GM12878 (cell line): ENCODE measurements at regions not wholly inside any gene's neighbourhood (a gene's known extent, or its start where the extent isn't known, plus 50 kb on each side); places are given as distances from the start of the nearest gene placed in this dataset.

Experiments
- ATAC-seq: fragments of 200-7000 bp; cut with Tn5 transposase; 3 replicates; pipeline ENCODE4 v1.9.1; 2020; ENCODE audit warnings: mild to moderate bottlenecking, moderate library complexity
- BruUV-seq: library from RNA; stranded (reverse); fragments of 400-500 nt; replicated peaks from 2 replicates; lab custom pipeline; 2021; lab: Mats Ljungman, UMichigan
- CTCF ChIA-PET: fragments of 300-600 bp; sonication (Branson Sonifier 250); formaldehyde crosslinking; extraction: SDS; loops from one replicate; lab custom pipeline; 2021; ENCODE audit warnings: inconsistent platforms; lab: Yijun Ruan, JAX
- POLR2A ChIA-PET: fragments of 350-600 bp; formaldehyde crosslinking; extraction: SDS; loops from one replicate; lab custom pipeline; 2021; ENCODE audit warnings: inconsistent platforms; lab: Charles Lee
- RAD21 ChIA-PET: fragments of 300-600 bp; sonication (Branson Sonifier 250); formaldehyde crosslinking; loops from one replicate; lab custom pipeline; 2023; ENCODE audit warnings: antibody characterized with exemption; ENCODE audit not compliant: unreplicated experiment; lab: Charles Lee
- SMC1A ChIA-PET: fragments of 300-600 bp; sonication (Branson Sonifier 250); formaldehyde crosslinking; loops from one replicate; lab custom pipeline; 2023; ENCODE audit not compliant: unreplicated experiment, uncharacterized antibody; lab: Charles Lee
- DNase-seq: peaks from one replicate; pipeline ENCODE4 v3.0.0-alpha.2; 2011; ENCODE audit warnings: low read depth, low spot score
- FAIRE-seq: peaks from 3 replicates; lab custom pipeline; 2011; peaks lifted over from hg19 to GRCh38; lab: Jason Lieb, UNC
- H2AFZ ChIP-seq: 2 replicates; pipeline ENCODE4 v1.6.0; 2011; ENCODE audit warnings: low read depth, low read length, control low read depth; ENCODE audit not compliant: control insufficient read depth
- H3K27ac ChIP-seq: 2 replicates; pipeline ENCODE4 v1.5.1; 2011; ENCODE audit warnings: control low read depth; ENCODE audit not compliant: control insufficient read depth, insufficient read depth
- H3K27me3 ChIP-seq, 2 experiments: replicated peaks in 1 of 2; 2 replicates each; pipeline versions ENCODE4 v1.6.0 to v1.6.1; 2011; ENCODE audit warnings: low read length in 1 of 2; ENCODE audit not compliant: control insufficient read depth in 2 of 2, insufficient read depth in 2 of 2
- H3K36me3 ChIP-seq, 2 experiments: 2 replicates each; pipeline ENCODE4 v1.5.1; 2011; ENCODE audit warnings: low read length in 1 of 2; ENCODE audit not compliant: control insufficient read depth in 2 of 2, insufficient read depth in 2 of 2
- H3K4me1 ChIP-seq: 2 replicates; pipeline ENCODE4 v1.6.1; 2011; ENCODE audit warnings: mild to moderate bottlenecking, low read length, moderate library complexity, mixed read lengths; ENCODE audit not compliant: control insufficient read depth, insufficient read depth
- H3K4me2 ChIP-seq: 2 replicates; pipeline ENCODE4 v1.6.0; 2011; ENCODE audit warnings: control low read depth; ENCODE audit not compliant: control insufficient read depth, insufficient read depth
- H3K4me3 ChIP-seq: fragments of 200-600 bp; sonication (generic); 2 replicates; pipeline ENCODE4 v1.5.1; 2016
- H3K79me2 ChIP-seq: 2 replicates; pipeline ENCODE4 v1.6.0; 2011; ENCODE audit warnings: low read length; ENCODE audit not compliant: control insufficient read depth, insufficient read depth
- H3K9ac ChIP-seq: 2 replicates; pipeline ENCODE4 v1.8.0; 2011; ENCODE audit warnings: low read length, control low read depth, mixed read lengths; ENCODE audit not compliant: control insufficient read depth, insufficient read depth
- H3K9me3 ChIP-seq: replicated peaks from 3 replicates; pipeline ENCODE4 v1.5.1; 2011; ENCODE audit warnings: mild to moderate bottlenecking, low read length; ENCODE audit not compliant: control insufficient read depth, insufficient read depth
- H4K20me1 ChIP-seq: 2 replicates; pipeline ENCODE4 v1.6.0; 2011; ENCODE audit not compliant: control insufficient read depth, insufficient read depth
- BACH1 ChIP-seq: fragments of 450-650 bp; IDR thresholded peaks from 2 replicates; pipeline ENCODE4 v1.6.1; 2017; ENCODE audit warnings: mild to moderate bottlenecking, borderline replicate concordance
- BHLHE40 ChIP-seq, 2 experiments: fragments of 450-650 bp in 1 of 2; IDR thresholded peaks; 2 replicates each; pipeline ENCODE4 v1.6.1; 2011 to 2017; ENCODE audit warnings: low read depth in 2 of 2, borderline replicate concordance in 1 of 2, improper control_type of control experiment in 1 of 2, low read length in 1 of 2, mild to moderate bottlenecking in 1 of 2
- BRCA1 ChIP-seq: IDR thresholded peaks from 2 replicates; pipeline ENCODE4 v1.6.1; 2011; ENCODE audit warnings: low read depth, low read length, improper control_type of control experiment
- CEBPB ChIP-seq, 2 experiments: fragments of 150-350 bp in 1 of 2; IDR thresholded peaks; 2 replicates each; pipeline ENCODE4 v1.6.1; 2012 to 2014; ENCODE audit warnings: low read depth in 2 of 2, low read length in 2 of 2, borderline replicate concordance in 1 of 2, inconsistent platforms in 1 of 2
- EP300 ChIP-seq, 2 experiments: fragments of 150-350 bp in 1 of 2; IDR thresholded peaks; 2 replicates each; pipeline ENCODE4 v1.6.1; 2011 to 2012; ENCODE audit warnings: low read depth in 2 of 2, low read length in 2 of 2, borderline replicate concordance in 1 of 2, improper control_type of control experiment in 1 of 2, inconsistent platforms in 1 of 2; ENCODE audit not compliant: control insufficient read depth in 1 of 2
- IRF5 ChIP-seq: fragments of 450-650 bp; IDR thresholded peaks from 2 replicates; pipeline ENCODE4 v1.6.1; 2017; ENCODE audit warnings: borderline replicate concordance
- JUNB ChIP-seq: IDR thresholded peaks from 2 replicates; pipeline ENCODE4 v1.6.1; 2016; ENCODE audit warnings: antibody characterized with exemption, mild to moderate bottlenecking
- MTA3 ChIP-seq: IDR thresholded peaks from 2 replicates; pipeline ENCODE4 v1.6.1; 2012; ENCODE audit warnings: low read length, inconsistent platforms, borderline replicate concordance
- NBN ChIP-seq: fragments of 450-650 bp; IDR thresholded peaks from 2 replicates; pipeline ENCODE4 v1.6.1; 2016
- NFIC ChIP-seq: IDR thresholded peaks from 2 replicates; pipeline ENCODE4 v1.6.1; 2012; ENCODE audit warnings: low read depth, mild to moderate bottlenecking, inconsistent platforms, low read length, moderate library complexity
- NR2C2 ChIP-seq: IDR thresholded peaks from 2 replicates; pipeline ENCODE4 v1.6.1; 2011; ENCODE audit warnings: borderline replicate concordance, low read depth; ENCODE audit not compliant: control insufficient read depth, insufficient read length
- PML ChIP-seq: IDR thresholded peaks from 2 replicates; pipeline ENCODE4 v1.6.1; 2012; ENCODE audit warnings: low read length, inconsistent platforms
- POLR2A ChIP-seq: IDR thresholded peaks from 2 replicates; pipeline ENCODE4 v1.6.1; 2011; ENCODE audit warnings: low read depth, mild to moderate bottlenecking, low read length
- SMAD5 ChIP-seq: IDR thresholded peaks from 2 replicates; pipeline ENCODE4 v1.6.1; 2016; ENCODE audit warnings: antibody characterized with exemption, low read depth
- SREBF2 ChIP-seq: IDR thresholded peaks from 2 replicates; pipeline ENCODE4 v1.6.1; 2012; ENCODE audit warnings: mild to moderate bottlenecking, low read length
- YBX1 ChIP-seq: fragments of 450-650 bp; IDR thresholded peaks from 2 replicates; pipeline ENCODE4 v1.6.1; 2016; ENCODE audit warnings: antibody characterized with exemption
- ZNF274 ChIP-seq: IDR thresholded peaks from one replicate; pipeline ENCODE4 v1.8.0; 2011; ENCODE audit not compliant: insufficient read length, insufficient read depth
- ZZZ3 ChIP-seq: IDR thresholded peaks from 2 replicates; pipeline ENCODE4 v1.6.1; 2011; ENCODE audit warnings: low read depth; ENCODE audit not compliant: control insufficient read depth, insufficient read length
- WGBS: methylation state at CpG from one replicate; pipeline ENCODE4 v1.1.6; 2016; ENCODE audit warnings: low lambda C conversion rate; ENCODE audit not compliant: insufficient replicate concordance, insufficient coverage; ENCODE audit errors: missing lambda C conversion rate; 5-methylcytosine and 5-hydroxymethylcytosine counted together
- in situ Hi-C: fragments of 300-500 bp; cut with MboI; formaldehyde crosslinking; loops from 9 replicates; pipeline ENCODE4 v1.14.3; 2018; ENCODE audit warnings: mixed read lengths
- intact Hi-C: fragments of 100-400 bp; cut with micrococcal nuclease; formaldehyde crosslinking; loops from one replicate; pipeline ENCODE4 v1.14.2; 2022; ENCODE audit not compliant: unreplicated experiment
- TF ChIP-seq, protein P1 (sequence below), 3 experiments: IDR thresholded peaks in 2 of 3; conservative IDR thresholded peaks in 1 of 3; 2 replicates each; pipeline ENCODE4 v1.5.1; 2011; ENCODE audit warnings: low read depth in 3 of 3, low read length in 3 of 3, mild to moderate bottlenecking in 3 of 3, control low read depth in 2 of 3, moderate library complexity in 2 of 3, inconsistent platforms in 1 of 3, mixed read lengths in 1 of 3; ENCODE audit not compliant: control insufficient read depth in 2 of 3, insufficient read depth in 1 of 3; ENCODE audit errors: extremely low read depth in 1 of 3

- no peak for ATAC-seq
- RAD21 ChIA-PET = no interaction called here
- H3K27me3 ChIP-seq = no peaks in the 10 kb centered on the region
- no peak for TF ChIP-seq PML
- no peak for TF ChIP-seq ZNF274
- no peak for TF ChIP-seq IRF5
- TF ChIP-seq BACH1 = no peak
- TF ChIP-seq, protein P1, sequence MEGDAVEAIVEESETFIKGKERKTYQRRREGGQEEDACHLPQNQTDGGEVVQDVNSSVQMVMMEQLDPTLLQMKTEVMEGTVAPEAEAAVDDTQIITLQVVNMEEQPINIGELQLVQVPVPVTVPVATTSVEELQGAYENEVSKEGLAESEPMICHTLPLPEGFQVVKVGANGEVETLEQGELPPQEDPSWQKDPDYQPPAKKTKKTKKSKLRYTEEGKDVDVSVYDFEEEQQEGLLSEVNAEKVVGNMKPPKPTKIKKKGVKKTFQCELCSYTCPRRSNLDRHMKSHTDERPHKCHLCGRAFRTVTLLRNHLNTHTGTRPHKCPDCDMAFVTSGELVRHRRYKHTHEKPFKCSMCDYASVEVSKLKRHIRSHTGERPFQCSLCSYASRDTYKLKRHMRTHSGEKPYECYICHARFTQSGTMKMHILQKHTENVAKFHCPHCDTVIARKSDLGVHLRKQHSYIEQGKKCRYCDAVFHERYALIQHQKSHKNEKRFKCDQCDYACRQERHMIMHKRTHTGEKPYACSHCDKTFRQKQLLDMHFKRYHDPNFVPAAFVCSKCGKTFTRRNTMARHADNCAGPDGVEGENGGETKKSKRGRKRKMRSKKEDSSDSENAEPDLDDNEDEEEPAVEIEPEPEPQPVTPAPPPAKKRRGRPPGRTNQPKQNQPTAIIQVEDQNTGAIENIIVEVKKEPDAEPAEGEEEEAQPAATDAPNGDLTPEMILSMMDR (IDR thresholded peaks at IDR 0.05 in 2 of 3, conservative IDR thresholded peaks at IDR 0.05 in 1 of 3; ENCODE audit: control insufficient read depth in 2 of 3, extremely low read depth in 1 of 3, insufficient read depth in 1 of 3, low read depth in 3 of 3, low read length in 3 of 3) = no peak
- no peak for TF ChIP-seq YBX1
- TF ChIP-seq NBN = no peak
- no peak for TF ChIP-seq EP300 (IDR thresholded peaks at IDR 0.05; ENCODE audit: borderline replicate concordance in 1 of 2, control insufficient read depth in 1 of 2, low read depth in 2 of 2, low read length in 2 of 2)
- TF ChIP-seq SMAD5 = no peak
- TF ChIP-seq ZZZ3 = no peak
- no peak for TF ChIP-seq BHLHE40 (IDR thresholded peaks at IDR 0.05; ENCODE audit: borderline replicate concordance in 1 of 2, low read depth in 2 of 2, low read length in 1 of 2)
- no peak for TF ChIP-seq MTA3
- no peak for TF ChIP-seq POLR2A
- no peak for TF ChIP-seq NR2C2
- TF ChIP-seq CEBPB (IDR thresholded peaks at IDR 0.05; ENCODE audit: borderline replicate concordance in 1 of 2, low read depth in 2 of 2, low read length in 2 of 2) = no peak
- TF ChIP-seq NFIC = no peak
- TF ChIP-seq BRCA1 = no peak
- no peak for TF ChIP-seq SREBF2
- TF ChIP-seq JUNB = no peak
- WGBS = 26% methylated on average over 3 of the region's 3 CpGs
- no peak overlapping the region for H3K4me3 ChIP-seq
- DNase-seq = no peak
- in situ Hi-C loops = no loop called here
- CTCF ChIA-PET = no interaction called here
- no TSS peak for BruUV-seq
- H3K27ac ChIP-seq = no peak overlapping the region
- intact Hi-C loops = no loop called here
- H2AFZ ChIP-seq = no peak overlapping the region
- no peaks in the 10 kb centered on the region for H3K9me3 ChIP-seq
- no peaks in the 10 kb centered on the region for H3K79me2 ChIP-seq
- H3K4me2 ChIP-seq = no peak overlapping the region
- H3K9ac ChIP-seq = no peak overlapping the region
- POLR2A ChIA-PET = no interaction called here
- H3K4me1 ChIP-seq = no peaks in the 10 kb centered on the region
- no peak for FAIRE-seq
- no peaks in the 10 kb centered on the region for H3K36me3 ChIP-seq
- H4K20me1 ChIP-seq = no peaks in the 10 kb centered on the region
- SMC1A ChIA-PET = no interaction called here
Measured at GRCh38 chr9:26170190-26170589, 491.9 kb upstream of the TUSC1 start.
